CD4-positive, alpha-beta memory T cell (primary cell): ENCODE measurements at regions not wholly inside any gene's neighbourhood (a gene's known extent, or its start where the extent isn't known, plus 50 kb on each side); places are given as distances from the start of the nearest gene placed in this dataset.
"Not testable (repeated sequence)": the region's sequence is repeated elsewhere in the genome, so short reads cannot be mapped to it uniquely, and the experiment has no call there.

Source experiments
- CTCF ChIA-PET: fragments of 350-600 bp; sonication (Branson Sonifier 250); formaldehyde crosslinking; loops from one replicate; lab custom pipeline; 2021; ENCODE audit warnings: inconsistent platforms; ENCODE audit not compliant: partially characterized antibody; lab: Charles Lee
- POLR2A ChIA-PET: fragments of 350-600 bp; sonication (Branson Sonifier 250); formaldehyde crosslinking; loops from one replicate; lab custom pipeline; 2021; ENCODE audit not compliant: partially characterized antibody; lab: Charles Lee
- DNase-seq, 5 donors: peaks; one replicate each; pipeline versions ENCODE4 v3.0.0 to v3.0.0-alpha.2; 2020 to 2022; ENCODE audit warnings: mixed read lengths in 1 of 5
- H3K27ac ChIP-seq: one replicate; pipeline ENCODE4 v1.7.0; 2013; ENCODE audit warnings: low read depth, low read length
- H3K27me3 ChIP-seq: 2 replicates; pipeline ENCODE4 v1.7.0; 2013; ENCODE audit warnings: mild to moderate bottlenecking, low read length, moderate library complexity; ENCODE audit not compliant: insufficient read depth
- H3K36me3 ChIP-seq: 2 replicates; pipeline ENCODE4 v1.7.0; 2013; ENCODE audit warnings: mild to moderate bottlenecking, low read length, moderate library complexity; ENCODE audit not compliant: insufficient read depth
- H3K4me1 ChIP-seq: 2 replicates; pipeline ENCODE4 v1.7.0; 2013; ENCODE audit warnings: mild to moderate bottlenecking, low read length, moderate library complexity; ENCODE audit not compliant: insufficient read depth
- H3K4me3 ChIP-seq, 2 donors: one replicate each; pipeline ENCODE4 v1.7.0; 2013; ENCODE audit warnings: low read length in 2 of 2, mild to moderate bottlenecking in 1 of 2
- H3K9me3 ChIP-seq, 2 donors: one replicate each; pipeline ENCODE4 v1.7.0; 2013; ENCODE audit warnings: low read length in 2 of 2, control low read depth in 1 of 2; ENCODE audit not compliant: control insufficient read depth in 1 of 2
- H3K27ac Mint-ChIP-seq, 7 donors: one replicate each; pipeline ENCODE4 v1.8.0; 2020 to 2021; ENCODE audit warnings: mixed read lengths in 7 of 7, mild to moderate bottlenecking in 6 of 7, inconsistent platforms in 3 of 7, moderate library complexity in 3 of 7
- H3K27me3 Mint-ChIP-seq, 2 donors: one replicate each; pipeline ENCODE4 v1.8.0; 2020 to 2021; ENCODE audit warnings: mixed read lengths in 2 of 2
- H3K36me3 Mint-ChIP-seq, 2 donors: one replicate each; pipeline ENCODE4 v1.8.0; 2020 to 2021; ENCODE audit warnings: mixed read lengths in 2 of 2, inconsistent platforms in 1 of 2, mild to moderate bottlenecking in 1 of 2
- H3K4me1 Mint-ChIP-seq, 4 donors: one replicate each; pipeline ENCODE4 v1.8.0; 2020 to 2021; ENCODE audit warnings: mixed read lengths in 4 of 4, mild to moderate bottlenecking in 1 of 4
- H3K4me3 Mint-ChIP-seq, 8 donors: one replicate each; pipeline ENCODE4 v1.8.0; 2020 to 2021; ENCODE audit warnings: mixed read lengths in 8 of 8, mild to moderate bottlenecking in 7 of 8, moderate library complexity in 6 of 8, inconsistent platforms in 3 of 8
- H3K9me3 Mint-ChIP-seq, 8 donors: one replicate each; pipeline ENCODE4 v1.8.0; 2020 to 2021; ENCODE audit warnings: mixed read lengths in 8 of 8, mild to moderate bottlenecking in 5 of 8, inconsistent platforms in 3 of 8, moderate library complexity in 1 of 8
- intact Hi-C: fragments of 100-400 bp; cut with micrococcal nuclease; formaldehyde crosslinking; loops from one replicate; pipeline ENCODE4 v1.15.1; 2023

DNA sequence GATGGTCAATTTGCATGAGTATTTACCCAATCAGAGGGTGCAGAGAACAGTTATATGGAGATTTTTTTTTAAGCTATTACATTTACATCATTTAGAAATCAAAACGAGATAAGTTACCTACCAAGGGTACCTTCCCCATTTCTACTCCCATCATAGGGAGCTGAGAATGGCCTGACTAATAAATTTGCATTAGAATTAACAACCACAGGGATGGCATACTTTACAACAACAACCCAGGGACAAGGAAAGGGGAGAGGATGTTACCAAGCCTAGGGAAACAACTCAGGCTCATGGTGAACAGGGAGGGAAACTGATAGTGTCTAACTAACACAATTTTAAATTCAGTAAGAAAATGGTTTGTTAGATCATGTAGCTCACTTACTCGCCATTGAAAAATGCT, 105.8 kb upstream of the ZNF658 start:
- H3K9me3 Mint-ChIP-seq, H3K4me1 Mint-ChIP-seq, CTCF ChIA-PET, H3K9me3 ChIP-seq, POLR2A ChIA-PET, H3K36me3 ChIP-seq, H3K27me3 ChIP-seq, H3K27me3 Mint-ChIP-seq, H3K36me3 Mint-ChIP-seq, intact Hi-C loops, H3K4me3 Mint-ChIP-seq, H3K27ac ChIP-seq, DNase-seq, H3K4me3 ChIP-seq, H3K27ac Mint-ChIP-seq, H3K4me1 ChIP-seq: not testable (repeated sequence)

DNA sequence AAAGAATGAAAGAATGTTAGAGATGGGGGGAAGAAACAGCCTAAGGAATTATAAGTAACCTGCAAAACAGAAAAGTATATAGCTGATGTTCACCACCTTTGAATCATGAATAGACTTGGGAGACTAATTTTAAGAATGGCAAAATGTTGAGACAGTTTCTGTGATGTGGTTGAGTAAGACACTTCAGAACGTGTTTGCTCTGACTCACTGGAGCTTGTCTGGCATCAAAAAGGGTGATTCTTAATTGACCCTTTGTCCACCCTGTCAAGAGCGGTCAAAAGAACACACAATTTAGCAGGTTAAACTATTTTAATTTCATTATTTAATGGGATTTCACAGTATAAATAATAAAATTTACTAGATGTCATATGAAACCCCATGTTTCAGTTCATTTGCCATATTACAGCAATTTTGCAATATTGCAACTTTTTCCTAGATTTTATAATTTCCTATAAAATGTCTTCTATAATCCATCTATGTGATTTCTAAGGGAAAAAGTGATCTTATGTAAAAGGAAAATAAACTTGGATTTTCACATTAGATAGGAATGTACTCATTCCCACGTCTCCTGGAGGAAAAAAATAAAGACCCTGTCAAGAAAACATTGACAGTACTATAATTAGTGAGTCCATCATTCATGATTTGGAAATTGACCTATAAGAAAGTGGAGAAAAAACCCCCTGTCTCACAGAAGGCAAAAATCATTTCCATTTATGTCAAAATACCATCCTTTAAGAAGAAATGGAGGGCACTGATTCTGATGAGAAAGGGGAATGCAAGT, 104.6 kb upstream of the ZNF658 start:
- intact Hi-C loops, H3K4me1 Mint-ChIP-seq, POLR2A ChIA-PET, H3K4me3 ChIP-seq, H3K27ac ChIP-seq, H3K36me3 Mint-ChIP-seq, DNase-seq, H3K27ac Mint-ChIP-seq, H3K9me3 Mint-ChIP-seq, H3K4me3 Mint-ChIP-seq, H3K27me3 Mint-ChIP-seq, H3K9me3 ChIP-seq, H3K27me3 ChIP-seq, H3K36me3 ChIP-seq, CTCF ChIA-PET, H3K4me1 ChIP-seq: not testable (repeated sequence)

DNA sequence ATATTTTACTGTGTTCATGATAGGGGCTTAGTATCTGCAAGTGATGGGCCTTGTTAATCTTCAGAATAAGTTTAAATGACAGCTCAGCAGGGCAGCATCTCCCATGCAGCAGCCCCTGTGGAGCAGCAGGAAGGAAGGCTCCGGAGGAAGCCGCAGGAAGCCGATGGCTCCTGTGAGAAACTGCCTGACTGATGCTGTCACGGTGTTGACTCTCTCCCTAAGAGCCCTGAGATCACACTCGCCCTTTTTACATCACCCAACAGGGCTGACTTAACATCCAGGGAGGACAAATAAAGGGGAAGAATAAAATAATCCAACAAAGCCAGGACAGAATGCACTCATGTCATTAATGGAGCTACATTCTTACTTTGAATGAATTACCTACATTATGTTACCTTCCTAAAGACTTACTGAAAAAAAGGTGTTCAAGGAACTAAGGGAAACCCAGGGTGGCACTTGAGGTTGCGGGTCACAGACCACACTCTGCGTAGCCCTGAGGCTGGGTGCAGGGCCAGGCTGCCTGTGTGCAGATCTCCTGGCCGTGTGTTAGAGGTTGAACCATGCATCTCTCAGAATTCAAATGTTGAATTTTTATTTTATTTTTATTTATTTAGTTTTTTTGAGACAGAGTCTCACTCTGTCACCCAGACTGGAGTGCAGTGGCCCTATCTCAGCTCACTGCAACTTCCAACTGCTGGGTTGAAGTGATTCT, 102.5 kb upstream of the ZNF658 start:
- H3K4me1 ChIP-seq, H3K4me1 Mint-ChIP-seq, H3K27ac ChIP-seq, H3K9me3 ChIP-seq, intact Hi-C loops, H3K27ac Mint-ChIP-seq, POLR2A ChIA-PET, CTCF ChIA-PET, H3K36me3 ChIP-seq, H3K27me3 Mint-ChIP-seq, H3K9me3 Mint-ChIP-seq, H3K4me3 Mint-ChIP-seq, H3K36me3 Mint-ChIP-seq, DNase-seq, H3K4me3 ChIP-seq, H3K27me3 ChIP-seq: not testable (repeated sequence)

GRCh38 chr9:66803619-66804018, 96.9 kb upstream of the ZNF658 start:
- H3K4me3 Mint-ChIP-seq, H3K27me3 ChIP-seq, CTCF ChIA-PET, H3K36me3 ChIP-seq, H3K4me1 Mint-ChIP-seq, H3K4me1 ChIP-seq, intact Hi-C loops, H3K9me3 Mint-ChIP-seq, POLR2A ChIA-PET, H3K27me3 Mint-ChIP-seq, DNase-seq, H3K27ac ChIP-seq, H3K4me3 ChIP-seq, H3K36me3 Mint-ChIP-seq, H3K9me3 ChIP-seq, H3K27ac Mint-ChIP-seq: not testable (repeated sequence)

GRCh38 chr9:66810247-66810646, 90.3 kb upstream of the ZNF658 start:
- H3K4me3 Mint-ChIP-seq, H3K9me3 ChIP-seq, H3K36me3 ChIP-seq, H3K27ac Mint-ChIP-seq, H3K4me1 Mint-ChIP-seq, POLR2A ChIA-PET, H3K4me3 ChIP-seq, H3K27me3 ChIP-seq, H3K27me3 Mint-ChIP-seq, DNase-seq, H3K9me3 Mint-ChIP-seq, CTCF ChIA-PET, intact Hi-C loops, H3K27ac ChIP-seq, H3K36me3 Mint-ChIP-seq, H3K4me1 ChIP-seq: not testable (repeated sequence)

- H3K4me1 Mint-ChIP-seq, H3K27me3 ChIP-seq, H3K4me3 Mint-ChIP-seq, CTCF ChIA-PET, H3K9me3 Mint-ChIP-seq, H3K36me3 Mint-ChIP-seq, H3K4me3 ChIP-seq, H3K4me1 ChIP-seq, intact Hi-C loops, DNase-seq, H3K27ac Mint-ChIP-seq, H3K27ac ChIP-seq, H3K27me3 Mint-ChIP-seq, H3K36me3 ChIP-seq, H3K9me3 ChIP-seq, POLR2A ChIA-PET: not testable (repeated sequence)
These were observed 88.2 kb upstream of the ZNF658 start for GRCh38 chr9:66812367-66812766.

DNA sequence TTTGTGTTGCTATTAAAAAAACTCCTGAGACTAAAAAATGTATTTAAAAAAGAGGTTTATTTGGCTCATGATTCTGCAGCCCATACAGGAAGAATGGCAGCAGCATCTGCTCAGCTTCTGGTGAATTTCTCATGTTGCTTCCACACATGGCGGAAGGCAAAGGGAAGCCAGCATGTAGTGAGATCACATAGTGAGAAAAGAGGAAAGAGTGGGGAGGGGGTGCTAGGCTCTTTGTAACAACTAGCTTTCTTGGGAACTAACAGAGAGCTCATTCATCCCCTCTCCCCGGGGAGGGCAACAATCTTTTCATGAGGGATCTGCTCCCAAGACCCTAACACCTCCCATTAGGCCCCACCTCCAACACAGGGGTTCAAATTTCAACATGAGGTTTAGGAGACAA, 87.6 kb upstream of the ZNF658 start:
- H3K4me3 Mint-ChIP-seq, H3K4me3 ChIP-seq, H3K27ac Mint-ChIP-seq, H3K9me3 Mint-ChIP-seq, H3K4me1 Mint-ChIP-seq, POLR2A ChIA-PET, H3K27me3 Mint-ChIP-seq, DNase-seq, H3K36me3 Mint-ChIP-seq, H3K27ac ChIP-seq, CTCF ChIA-PET, intact Hi-C loops, H3K4me1 ChIP-seq, H3K36me3 ChIP-seq, H3K9me3 ChIP-seq, H3K27me3 ChIP-seq: not testable (repeated sequence)
